Astrocyte (in vitro differentiated cells and primary cell): ENCODE measurements at regions not wholly inside any gene's neighbourhood (a gene's known extent, or its start where the extent isn't known, plus 50 kb on each side); places are given as distances from the start of the nearest gene placed in this dataset.

ENCODE experiments used
- EZH2 ChIP-seq: IDR thresholded peaks from 2 replicates; pipeline ENCODE4 v1.6.1; 2012; ENCODE audit warnings: mild to moderate bottlenecking, low read length, inconsistent platforms; ENCODE audit not compliant: insufficient read depth
- TF ChIP-seq, protein P1 (sequence below): IDR thresholded peaks from 2 replicates; pipeline ENCODE4 v1.5.1; 2011; ENCODE audit warnings: low read depth, mild to moderate bottlenecking, inconsistent platforms, low read length, moderate library complexity; ENCODE audit not compliant: insufficient read depth

DNA sequence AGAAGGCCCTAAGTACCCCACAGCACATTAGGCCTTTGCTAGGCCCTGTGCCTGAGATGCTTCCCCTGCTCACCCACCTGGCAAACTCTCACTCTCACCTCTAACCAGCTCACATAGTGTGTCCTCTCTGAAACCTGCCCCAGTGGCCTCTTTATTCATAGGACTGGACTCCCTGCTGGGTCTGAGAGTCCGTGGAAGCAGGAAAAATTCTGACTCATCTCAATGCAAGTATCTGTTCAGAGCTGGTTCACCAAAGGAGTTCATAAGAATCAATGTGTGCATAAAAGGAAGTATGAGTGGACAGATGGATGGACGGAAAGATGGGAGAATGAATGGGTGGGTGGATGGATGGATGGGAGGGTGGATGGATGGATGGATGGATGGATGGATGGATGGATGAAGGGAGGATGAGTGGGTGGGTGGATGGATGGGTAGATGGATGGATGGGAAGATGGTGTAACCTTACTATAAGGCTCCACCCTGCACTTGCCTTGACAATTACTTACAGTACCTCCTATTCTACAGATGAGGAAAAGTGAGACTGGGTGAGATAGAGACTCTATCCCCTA is 111.2 kb upstream of the ZMIZ1 start:
- no peak for TF ChIP-seq EZH2
- TF ChIP-seq, protein P1, sequence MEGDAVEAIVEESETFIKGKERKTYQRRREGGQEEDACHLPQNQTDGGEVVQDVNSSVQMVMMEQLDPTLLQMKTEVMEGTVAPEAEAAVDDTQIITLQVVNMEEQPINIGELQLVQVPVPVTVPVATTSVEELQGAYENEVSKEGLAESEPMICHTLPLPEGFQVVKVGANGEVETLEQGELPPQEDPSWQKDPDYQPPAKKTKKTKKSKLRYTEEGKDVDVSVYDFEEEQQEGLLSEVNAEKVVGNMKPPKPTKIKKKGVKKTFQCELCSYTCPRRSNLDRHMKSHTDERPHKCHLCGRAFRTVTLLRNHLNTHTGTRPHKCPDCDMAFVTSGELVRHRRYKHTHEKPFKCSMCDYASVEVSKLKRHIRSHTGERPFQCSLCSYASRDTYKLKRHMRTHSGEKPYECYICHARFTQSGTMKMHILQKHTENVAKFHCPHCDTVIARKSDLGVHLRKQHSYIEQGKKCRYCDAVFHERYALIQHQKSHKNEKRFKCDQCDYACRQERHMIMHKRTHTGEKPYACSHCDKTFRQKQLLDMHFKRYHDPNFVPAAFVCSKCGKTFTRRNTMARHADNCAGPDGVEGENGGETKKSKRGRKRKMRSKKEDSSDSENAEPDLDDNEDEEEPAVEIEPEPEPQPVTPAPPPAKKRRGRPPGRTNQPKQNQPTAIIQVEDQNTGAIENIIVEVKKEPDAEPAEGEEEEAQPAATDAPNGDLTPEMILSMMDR = no peak
